Neuronal stem cell (in vitro differentiated cells): ENCODE measurements at regions not wholly inside any gene's neighbourhood (a gene's known extent, or its start where the extent isn't known, plus 50 kb on each side); places are given as distances from the start of the nearest gene placed in this dataset.

Experiments
- DNase-seq: peaks from one replicate; pipeline ENCODE4 v3.0.0-alpha.2; 2013; ENCODE audit warnings: low spot score
- H2AFZ ChIP-seq: one replicate; pipeline ENCODE4 v1.6.1; 2013; ENCODE audit warnings: mild to moderate bottlenecking, low read length, inconsistent platforms
- H2AK5ac ChIP-seq: 2 replicates; pipeline ENCODE4 v1.6.1; 2013; ENCODE audit warnings: low read depth, mild to moderate bottlenecking, inconsistent platforms, low read length, moderate library complexity, mixed read lengths
- H2BK120ac ChIP-seq: 2 replicates; pipeline ENCODE4 v1.6.1; 2013; ENCODE audit warnings: low read depth, mild to moderate bottlenecking, inconsistent platforms, low read length, moderate library complexity, mixed read lengths
- H2BK12ac ChIP-seq: one replicate; pipeline ENCODE4 v1.6.1; 2013; ENCODE audit warnings: low read length, inconsistent platforms
- H2BK15ac ChIP-seq: 2 replicates; pipeline ENCODE4 v1.6.1; 2013; ENCODE audit warnings: mild to moderate bottlenecking, low read length, inconsistent platforms, mixed read lengths
- H2BK5ac ChIP-seq: one replicate; pipeline ENCODE4 v1.6.1; 2013; ENCODE audit warnings: inconsistent platforms, mild to moderate bottlenecking, low read length, moderate library complexity
- H3K14ac ChIP-seq: one replicate; pipeline ENCODE4 v1.6.1; 2013; ENCODE audit warnings: low read length, inconsistent platforms
- H3K18ac ChIP-seq: 2 replicates; pipeline ENCODE4 v1.6.1; 2013; ENCODE audit warnings: low read length, inconsistent platforms
- H3K23ac ChIP-seq: 2 replicates; pipeline ENCODE4 v1.6.1; 2013; ENCODE audit warnings: low read depth, mild to moderate bottlenecking, mixed read lengths, low read length, inconsistent platforms; ENCODE audit not compliant: poor library complexity
- H3K27ac ChIP-seq: replicated peaks from 3 replicates; pipeline ENCODE4 v1.5.1; 2013; ENCODE audit warnings: low read length, inconsistent platforms
- H3K27me3 ChIP-seq, 3 experiments: 2 replicates each; pipeline ENCODE4 v1.6.1; 2013; ENCODE audit warnings: low read length in 3 of 3, mild to moderate bottlenecking in 2 of 3, inconsistent platforms in 1 of 3, low read depth in 1 of 3, mixed read lengths in 1 of 3, moderate library complexity in 1 of 3; ENCODE audit not compliant: control insufficient read depth in 3 of 3, insufficient read depth in 3 of 3
- H3K36me3 ChIP-seq, 2 donors: replicated peaks in 1 of 2; 2 replicates each; pipeline ENCODE4 v1.6.1; 2013; ENCODE audit warnings: low read length in 2 of 2; ENCODE audit not compliant: control insufficient read depth in 2 of 2, insufficient read depth in 2 of 2
- H3K4ac ChIP-seq: 2 replicates; pipeline ENCODE4 v1.6.1; 2013; ENCODE audit warnings: inconsistent platforms, mild to moderate bottlenecking, low read length, moderate library complexity
- H3K4me1 ChIP-seq, 2 donors: 1 replicate in 1 of 2; 2 replicates in 1 of 2; pipeline ENCODE4 v1.6.1; 2013; ENCODE audit warnings: low read length in 2 of 2, low read depth in 1 of 2; ENCODE audit not compliant: control insufficient read depth in 2 of 2, insufficient read depth in 1 of 2
- H3K4me2 ChIP-seq: one replicate; pipeline ENCODE4 v1.6.1; 2013; ENCODE audit warnings: mild to moderate bottlenecking, low read length, inconsistent platforms; ENCODE audit not compliant: insufficient read depth, poor library complexity, severe bottlenecking
- H3K4me3 ChIP-seq, 2 donors: 2 replicates each; pipeline ENCODE4 v1.5.1; 2013; ENCODE audit warnings: low read length in 2 of 2, mild to moderate bottlenecking in 2 of 2, inconsistent platforms in 1 of 2, moderate library complexity in 1 of 2
- H3K79me1 ChIP-seq: one replicate; pipeline ENCODE4 v1.6.1; 2013; ENCODE audit warnings: low read depth, mild to moderate bottlenecking, inconsistent platforms, low read length, moderate library complexity
- H3K9ac ChIP-seq: one replicate; pipeline ENCODE4 v1.6.1; 2013; ENCODE audit warnings: mild to moderate bottlenecking, low read depth, low read length, inconsistent platforms; ENCODE audit not compliant: poor library complexity
- H3K9me3 ChIP-seq, 2 donors: replicated peaks in 1 of 2; 2 replicates each; pipeline versions ENCODE3 to v1.6.1; 2013; ENCODE audit warnings: low read length in 2 of 2, mild to moderate bottlenecking in 2 of 2, inconsistent platforms in 1 of 2, low read depth in 1 of 2, mixed read lengths in 1 of 2, moderate library complexity in 1 of 2; ENCODE audit not compliant: control insufficient read depth in 2 of 2, insufficient read depth in 1 of 2
- H4K8ac ChIP-seq: one replicate; pipeline ENCODE4 v1.6.1; 2013; ENCODE audit warnings: low read depth, mild to moderate bottlenecking, inconsistent platforms, low read length, moderate library complexity
- H4K91ac ChIP-seq: one replicate; pipeline ENCODE4 v1.6.1; 2013; ENCODE audit warnings: low read length, low read depth, mild to moderate bottlenecking, inconsistent platforms; ENCODE audit not compliant: poor library complexity
- WGBS, 2 donors: extraction: QIAGEN DNeasy Blood & Tissue Kit; methylation state at CpG; one replicate each; pipeline ENCODE4 v1.1.7; 2013; ENCODE audit warnings: missing lambda C conversion rate in 2 of 2, mixed read lengths in 1 of 2; ENCODE audit not compliant: insufficient read length in 2 of 2, insufficient replicate concordance in 1 of 2; ENCODE audit errors: extremely low coverage in 2 of 2; 5-methylcytosine and 5-hydroxymethylcytosine counted together

GRCh38 chr14:101031721-101032120, 128.2 kb upstream of the RTL1 start:
- no CpG with 5 or more reads among the region's 17 CpGs for WGBS, 2 donors
- no peak overlapping the region for H3K4ac ChIP-seq
- H3K27ac ChIP-seq, result no peak overlapping the region
- no peaks in the 10 kb centered on the region for H3K27me3 ChIP-seq
- H2BK15ac ChIP-seq, result no peak overlapping the region
- H4K8ac ChIP-seq, result no peak overlapping the region
- no peak overlapping the region for H3K4me2 ChIP-seq
- no peaks in the 10 kb centered on the region for H3K79me1 ChIP-seq
- H3K18ac ChIP-seq, result no peak overlapping the region
- H2BK5ac ChIP-seq, result no peak overlapping the region
- DNase-seq, result no peak
- H3K23ac ChIP-seq, result no peak overlapping the region
- peaks cover 0 to 2% of the 10 kb centered on the region in 2 donors for H3K4me1 ChIP-seq
- no peak overlapping the region for H3K4me3 ChIP-seq
- H3K9ac ChIP-seq, result no peak overlapping the region
- no peak overlapping the region for H4K91ac ChIP-seq
- no peak overlapping the region for H2AFZ ChIP-seq
- no peak overlapping the region for H2AK5ac ChIP-seq
- peaks cover 0 to 3% of the 10 kb centered on the region in 2 donors for H3K36me3 ChIP-seq
- peaks cover 0 to 2% of the 10 kb centered on the region in 2 donors for H3K9me3 ChIP-seq
- no peak overlapping the region for H2BK12ac ChIP-seq
- H2BK120ac ChIP-seq, result no peak overlapping the region
- no peak overlapping the region for H3K14ac ChIP-seq

GRCh38 chr14:101032433-101032832, 128.9 kb upstream of the RTL1 start:
- Histone ChIP-seq H3K23ac (no peak overlapping the region), H4K91ac (no peak overlapping the region), H3K14ac (no peak overlapping the region), H3K4me1 (peaks cover 0 to 2% of the 10 kb centered on the region in 2 donors), H2AK5ac (no peak overlapping the region), H2BK120ac (no peak overlapping the region), H2BK15ac (no peak overlapping the region), H3K9me3 (peaks cover 0 to 2% of the 10 kb centered on the region in 2 donors), H3K27ac (no peak overlapping the region), H3K4me2 (no peak overlapping the region), H2BK5ac (no peak overlapping the region), H2BK12ac (no peak overlapping the region), H2AFZ (no peak overlapping the region), H3K79me1 (no peaks in the 10 kb centered on the region), H3K36me3 (peaks cover 0 to 3% of the 10 kb centered on the region in 2 donors), H4K8ac (no peak overlapping the region), H3K4me3 (no peak overlapping the region), H3K27me3 (no peaks in the 10 kb centered on the region), H3K9ac (no peak overlapping the region), H3K18ac (no peak overlapping the region), H3K4ac (no peak overlapping the region)
- no peak for DNase-seq
- WGBS, 2 donors, result no CpG with 5 or more reads among the region's 6 CpGs

GRCh38 chr14:101033006-101033405, 129.5 kb upstream of the RTL1 start:
- no peak overlapping the region for H2BK12ac ChIP-seq
- H2AFZ ChIP-seq, result no peak overlapping the region
- no peak overlapping the region for H3K18ac ChIP-seq
- no CpG with 5 or more reads among the region's 7 CpGs for WGBS, 2 donors
- peaks cover 0 to 4% of the 10 kb centered on the region in 2 donors for H3K36me3 ChIP-seq
- DNase-seq, result no peak
- H3K23ac ChIP-seq, result no peak overlapping the region
- no peak overlapping the region for H3K14ac ChIP-seq
- no peak overlapping the region for H2BK5ac ChIP-seq
- H4K91ac ChIP-seq, result no peak overlapping the region
- H2BK120ac ChIP-seq, result no peak overlapping the region
- H3K4me3 ChIP-seq, result no peak overlapping the region
- H3K27me3 ChIP-seq, result no peaks in the 10 kb centered on the region
- H3K9ac ChIP-seq, result no peak overlapping the region
- no peak overlapping the region for H3K27ac ChIP-seq
- H2AK5ac ChIP-seq, result no peak overlapping the region
- H3K4me2 ChIP-seq, result no peak overlapping the region
- H4K8ac ChIP-seq, result no peak overlapping the region
- no peaks in the 10 kb centered on the region for H3K79me1 ChIP-seq
- no peak overlapping the region for H2BK15ac ChIP-seq
- H3K4me1 ChIP-seq, result peaks cover 0 to 2% of the 10 kb centered on the region in 2 donors
- no peak overlapping the region for H3K4ac ChIP-seq
- peaks cover 0 to 4% of the 10 kb centered on the region in 2 donors for H3K9me3 ChIP-seq

- H2AFZ ChIP-seq, result no peak overlapping the region
- H3K4me3 ChIP-seq, result no peak overlapping the region
- H2BK15ac ChIP-seq, result no peak overlapping the region
- H2BK120ac ChIP-seq, result no peak overlapping the region
- H3K23ac ChIP-seq, result no peak overlapping the region
- no peak overlapping the region for H2BK5ac ChIP-seq
- no peak overlapping the region for H2AK5ac ChIP-seq
- peaks cover 0 to 2% of the 10 kb centered on the region in 2 donors for H3K4me1 ChIP-seq
- no peak for DNase-seq
- no peak overlapping the region for H3K4me2 ChIP-seq
- no peak overlapping the region for H4K91ac ChIP-seq
- no peak overlapping the region for H3K14ac ChIP-seq
- H3K79me1 ChIP-seq, result no peaks in the 10 kb centered on the region
- H2BK12ac ChIP-seq, result no peak overlapping the region
- no peak overlapping the region for H3K18ac ChIP-seq
- H4K8ac ChIP-seq, result no peak overlapping the region
- H3K27me3 ChIP-seq, result no peaks in the 10 kb centered on the region
- no CpG with 5 or more reads among the region's 23 CpGs for WGBS, 2 donors
- H3K36me3 ChIP-seq, result peaks cover 0 to 4% of the 10 kb centered on the region in 2 donors
- no peak overlapping the region for H3K9ac ChIP-seq
- no peak overlapping the region for H3K4ac ChIP-seq
- peaks cover 0 to 4% of the 10 kb centered on the region in 2 donors for H3K9me3 ChIP-seq
- H3K27ac ChIP-seq, result no peak overlapping the region
Measured at GRCh38 chr14:101033446-101034165, 130.1 kb upstream of the RTL1 start.
